M059J (cell line): ENCODE measurements at regions not wholly inside any gene's neighbourhood (a gene's known extent, or its start where the extent isn't known, plus 50 kb on each side); places are given as distances from the start of the nearest gene placed in this dataset.

Source experiments
- DNase-seq: peaks from one replicate; pipeline ENCODE4 v3.0.0-alpha.2; 2012; ENCODE audit warnings: low read depth

DNA sequence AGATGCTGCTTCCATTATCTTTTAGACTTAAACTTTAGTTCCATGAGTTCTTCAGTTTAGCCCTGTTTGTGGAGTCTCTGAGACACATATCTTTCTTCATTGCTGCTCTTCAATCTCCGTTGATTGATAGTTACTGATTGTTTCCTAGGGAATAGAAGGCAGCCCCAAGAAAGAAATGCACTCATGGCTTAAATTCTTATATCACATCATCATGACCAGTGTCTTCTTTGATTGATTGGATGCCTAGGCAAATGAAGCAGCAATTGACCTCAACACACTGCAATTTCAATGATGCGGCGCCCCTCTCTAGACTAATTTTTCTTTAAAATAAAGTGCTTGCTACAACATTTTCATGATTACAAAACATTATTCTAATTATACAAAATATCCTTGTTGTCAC, 576.5 kb upstream of the VSTM2A start:
- DNase-seq = no peak

GRCh38 chr7:53983480-53983879, 558.7 kb upstream of the VSTM2A start:
- no peak for DNase-seq

GRCh38 chr7:53984776-53985175, 557.4 kb upstream of the VSTM2A start:
- peak; percentile 3 for DNase-seq

DNA sequence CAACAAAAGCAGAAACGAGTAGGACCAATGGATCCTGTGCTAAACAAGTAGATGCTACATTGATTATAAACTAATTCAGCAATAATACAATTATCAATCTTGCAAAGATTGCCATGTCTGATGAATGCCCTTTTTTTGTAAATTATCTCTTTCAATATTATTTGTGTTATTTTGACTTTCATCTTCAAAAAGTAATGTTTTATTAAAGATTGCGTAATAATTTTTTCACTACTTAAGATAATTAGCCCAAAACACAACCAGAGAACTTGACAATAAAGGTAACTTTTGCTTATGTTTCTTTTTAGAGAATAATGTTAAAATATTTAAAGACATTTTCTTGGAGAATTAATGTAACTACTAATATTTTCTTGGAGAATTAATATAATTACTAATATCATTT, 553.8 kb upstream of the VSTM2A start:
- DNase-seq = no peak

- no peak for DNase-seq
Observed at GRCh38 chr7:53993224-53993623, 549.0 kb upstream of the VSTM2A start.

DNA sequence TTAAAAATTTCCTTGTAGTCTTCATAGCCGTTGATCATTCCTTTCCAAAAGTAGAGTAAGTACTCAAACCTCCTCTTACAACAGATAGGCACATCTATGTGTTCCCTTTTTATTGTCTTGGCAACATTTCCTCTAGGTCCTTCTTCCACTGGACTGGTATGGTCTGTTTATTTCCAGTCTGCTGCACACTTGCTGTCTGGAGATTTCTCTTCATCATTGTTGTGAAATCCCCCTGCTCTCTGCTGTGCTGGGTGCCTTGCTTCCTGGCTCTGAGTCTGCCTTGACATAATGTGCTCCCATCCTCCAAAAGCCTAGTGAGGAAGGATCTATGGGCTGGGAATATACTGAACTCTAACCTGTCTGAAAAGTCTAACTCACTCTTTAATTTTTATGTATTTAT, 545.3 kb upstream of the VSTM2A start:
- DNase-seq = no peak

- no peak for DNase-seq
Observed at GRCh38 chr7:54014765-54015164, 527.4 kb upstream of the VSTM2A start.

DNA sequence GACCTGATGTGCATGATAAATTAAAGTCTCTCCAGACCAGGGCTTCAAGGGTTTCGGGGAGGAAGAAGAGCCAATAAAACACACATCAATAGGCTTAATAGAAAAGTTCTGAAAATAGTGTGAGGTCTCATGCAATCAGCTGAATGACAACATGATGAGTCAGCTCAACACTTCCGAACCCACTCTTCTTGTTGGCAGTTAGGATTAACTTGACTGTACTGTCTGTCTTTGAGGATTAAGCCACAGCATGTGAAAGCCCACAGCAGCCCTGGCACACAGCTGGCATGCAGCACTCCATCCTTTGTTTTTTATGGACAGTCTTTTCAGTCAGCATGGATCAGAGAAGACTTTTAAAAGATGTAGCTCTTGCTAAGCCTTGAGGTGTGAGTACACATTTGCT, 526.9 kb upstream of the VSTM2A start:
- DNase-seq = no peak

- no peak for DNase-seq
Observed at GRCh38 chr7:54037873-54038272, 504.3 kb upstream of the VSTM2A start.

GRCh38 chr7:54060643-54061042, 481.5 kb upstream of the VSTM2A start:
- DNase-seq = no peak

- no peak for DNase-seq
Observed at GRCh38 chr7:54066643-54067042, 475.5 kb upstream of the VSTM2A start.

DNA sequence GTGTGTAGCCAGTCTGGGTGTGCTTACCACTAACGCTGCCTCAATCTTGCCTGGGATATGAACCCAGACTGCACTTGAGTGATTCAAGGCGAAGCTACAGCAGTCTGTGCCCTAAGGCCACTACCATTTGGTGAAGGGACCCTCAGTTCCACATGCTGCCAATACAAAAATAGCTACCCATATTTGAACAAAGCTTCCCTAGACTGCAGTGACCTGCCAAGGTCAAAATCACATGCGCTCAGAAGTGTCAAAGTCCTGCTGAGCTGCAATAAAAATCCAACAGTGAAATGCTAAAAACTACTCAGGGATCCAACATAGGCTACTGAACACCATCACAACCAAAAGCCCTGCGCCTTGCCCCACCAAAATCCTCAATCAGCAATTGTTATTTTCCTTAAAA, 472.3 kb upstream of the VSTM2A start:
- DNase-seq = no peak

- no peak for DNase-seq
Observed at GRCh38 chr7:54072710-54073109, 469.5 kb upstream of the VSTM2A start.

- DNase-seq = no peak
Observed at GRCh38 chr7:54076616-54077015, 465.6 kb upstream of the VSTM2A start.

- DNase-seq = no peak
Observed at GRCh38 chr7:54080525-54080924, 461.6 kb upstream of the VSTM2A start.

DNA sequence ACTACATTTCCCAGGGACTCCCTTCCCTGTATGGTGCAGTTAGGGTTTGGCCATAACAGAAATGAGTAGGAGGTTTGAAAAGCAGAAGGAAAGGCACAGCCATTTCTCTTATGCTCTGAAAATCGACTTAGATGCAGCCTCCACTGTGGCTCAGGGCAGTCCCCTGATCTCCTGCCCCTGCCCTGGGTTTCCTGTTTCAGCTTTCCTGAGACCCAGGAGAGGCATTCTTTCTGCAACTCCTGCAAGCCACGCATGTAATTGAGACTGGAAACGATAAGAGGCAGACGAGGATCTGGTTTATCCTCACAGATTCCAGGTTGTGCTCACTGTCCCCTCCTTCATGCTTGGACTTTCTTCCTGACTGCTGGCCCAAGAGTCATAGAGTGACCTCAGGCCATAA, 461.2 kb upstream of the VSTM2A start:
- no peak for DNase-seq

DNA sequence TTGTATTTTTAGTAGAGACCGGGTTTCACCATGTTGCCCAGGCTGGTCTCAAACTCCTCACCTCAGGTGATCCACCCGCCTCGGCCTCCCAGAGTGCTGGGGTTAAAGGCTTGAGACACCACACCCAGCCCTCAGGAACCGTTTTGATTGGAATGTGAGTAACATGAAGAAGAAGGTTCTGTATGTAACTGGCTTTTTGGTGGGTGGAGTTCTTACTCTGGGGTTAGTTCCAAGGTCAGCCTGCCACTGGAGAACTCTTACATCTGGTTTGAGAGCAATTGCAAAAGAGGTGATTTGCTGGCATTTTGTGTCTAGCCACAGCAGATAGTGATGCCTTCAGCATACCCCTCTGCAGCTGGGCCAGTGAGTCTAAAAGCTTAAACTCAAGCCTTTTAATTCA, 457.8 kb upstream of the VSTM2A start:
- no peak for DNase-seq

DNA sequence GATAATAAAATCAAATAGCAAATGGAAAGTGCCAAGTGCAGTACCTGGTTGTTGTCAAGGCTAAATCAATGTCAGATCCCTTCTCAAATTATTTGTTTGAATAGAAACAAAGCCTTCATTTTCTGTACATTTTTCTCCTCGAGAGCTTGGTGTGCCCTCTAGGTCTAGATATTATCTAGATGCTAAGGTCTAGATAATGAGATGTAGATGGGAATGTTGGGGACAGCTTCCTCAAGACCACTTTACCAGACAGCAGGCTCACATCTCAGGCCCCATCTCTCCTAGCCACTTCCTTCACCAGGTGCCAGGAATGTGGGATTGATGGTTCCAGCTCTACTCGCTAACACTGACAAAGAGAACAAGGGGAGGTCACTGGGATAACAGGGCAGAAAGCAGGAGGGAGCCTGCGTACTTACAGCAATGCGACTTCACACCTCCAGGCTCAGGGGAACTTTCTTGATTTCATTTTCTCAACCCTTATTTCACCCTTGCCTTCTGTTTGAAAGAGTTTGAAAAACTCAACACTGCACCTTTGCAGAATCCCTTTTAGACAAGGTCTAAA, 451.4 kb upstream of the VSTM2A start:
- DNase-seq = no peak

GRCh38 chr7:54091322-54091721, 450.9 kb upstream of the VSTM2A start:
- DNase-seq = no peak

GRCh38 chr7:54097886-54098285, 444.3 kb upstream of the VSTM2A start:
- DNase-seq = no peak

- DNase-seq = no peak
Observed at GRCh38 chr7:54109501-54109900, 432.7 kb upstream of the VSTM2A start.

- no peak for DNase-seq
Observed at GRCh38 chr7:54111814-54112511, 430.2 kb upstream of the VSTM2A start.

GRCh38 chr7:54112567-54112966, 429.6 kb upstream of the VSTM2A start:
- DNase-seq = no peak
